Putamen (tissue), 1 donor: ENCODE measurements at regions not wholly inside any gene's neighbourhood (a gene's known extent, or its start where the extent isn't known, plus 50 kb on each side); places are given as distances from the start of the nearest gene placed in this dataset.
"Not testable (repeated sequence)": the region's sequence is repeated elsewhere in the genome, so short reads cannot be mapped to it uniquely, and the experiment has no call there.

Source experiments
- DNase-seq: peaks from one replicate; pipeline ENCODE4 v3.0.0-alpha.2; 2016; ENCODE audit warnings: low spot score

- no peak for DNase-seq
These were observed 1163.6 kb upstream of the CITED2 start for GRCh38 chr6:140537834-140538705.

DNA sequence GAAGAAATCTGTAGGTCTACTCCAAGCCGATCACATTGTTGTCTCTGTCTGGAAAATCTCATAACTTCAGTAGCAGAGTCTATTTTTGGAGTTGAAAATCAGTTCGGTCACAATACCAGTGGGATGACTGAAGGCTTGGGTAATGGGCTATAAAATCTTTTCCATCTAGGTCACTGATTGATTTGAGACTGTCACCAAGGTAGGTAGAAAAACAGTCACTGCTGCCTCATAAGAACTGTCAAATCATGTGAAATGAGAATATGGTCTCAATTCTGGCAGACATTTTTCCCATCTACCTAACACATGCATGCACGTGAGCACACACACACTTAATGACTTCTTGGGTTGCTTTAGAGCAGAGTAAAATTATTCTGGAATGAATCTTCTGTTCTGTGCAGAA lies 1162.8 kb upstream of the CITED2 start:
- DNase-seq: no peak

DNA sequence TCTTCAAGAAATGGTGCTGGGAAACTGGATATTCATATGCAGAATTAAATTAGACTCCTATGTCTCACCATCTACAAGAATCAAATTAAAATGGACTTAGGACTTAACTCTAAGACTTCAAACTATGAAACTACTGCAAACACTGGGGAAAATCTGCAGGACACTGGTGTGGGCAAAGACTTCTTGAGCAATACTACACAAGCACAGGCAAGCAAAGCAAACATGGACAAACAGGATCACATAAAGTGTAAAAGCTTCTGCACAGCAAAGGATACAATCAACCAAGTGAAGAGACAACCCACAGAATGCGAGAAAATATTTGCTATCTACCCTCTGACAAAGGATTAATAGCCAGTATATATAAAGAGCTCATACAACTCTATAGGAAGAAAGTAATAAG lies 1161.1 kb upstream of the CITED2 start:
- DNase-seq: no peak

GRCh38 chr6:140533526-140533925 lies 1159.1 kb upstream of the CITED2 start:
- no peak for DNase-seq

DNA sequence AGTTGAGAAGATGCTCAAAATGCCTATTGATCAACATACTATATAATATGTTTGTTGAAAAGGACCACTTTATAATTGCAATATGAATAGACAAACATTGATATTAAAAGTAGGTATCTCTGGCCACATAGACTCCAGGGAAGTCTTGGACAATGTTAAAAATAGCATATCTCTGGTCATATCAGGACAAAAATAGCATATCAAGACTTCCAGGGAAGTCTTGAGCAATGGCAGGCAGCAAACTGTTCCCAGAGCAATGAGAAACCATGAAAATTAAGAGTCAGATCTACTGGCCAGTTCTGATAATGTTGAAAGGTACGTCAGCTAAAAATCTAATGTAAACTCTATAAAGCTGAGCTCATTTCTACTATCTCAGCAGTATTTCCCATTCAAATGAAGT lies 1130.3 kb upstream of the CITED2 start:
- DNase-seq: no peak

DNA sequence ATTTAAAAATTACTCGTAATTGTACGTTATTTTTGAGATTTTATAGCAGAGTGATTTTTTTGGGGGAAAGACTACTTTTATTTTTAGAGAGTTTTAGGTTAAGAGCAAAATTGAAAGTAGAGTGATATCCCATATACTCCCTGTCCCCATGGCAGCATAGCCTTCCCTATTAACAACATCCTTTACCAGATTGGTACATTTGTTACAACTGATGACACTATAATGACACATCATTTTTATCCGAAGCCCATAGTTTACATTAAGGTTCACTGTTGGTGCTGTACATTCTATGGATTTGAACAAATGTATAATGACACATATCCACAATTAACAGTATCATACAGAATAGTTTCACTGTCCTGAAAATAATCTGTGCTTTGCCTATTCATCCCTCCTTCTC lies 1126.4 kb upstream of the CITED2 start:
- DNase-seq: no peak

- DNase-seq: no peak
These were observed 1125.2 kb upstream of the CITED2 start for GRCh38 chr6:140499607-140500006.

DNA sequence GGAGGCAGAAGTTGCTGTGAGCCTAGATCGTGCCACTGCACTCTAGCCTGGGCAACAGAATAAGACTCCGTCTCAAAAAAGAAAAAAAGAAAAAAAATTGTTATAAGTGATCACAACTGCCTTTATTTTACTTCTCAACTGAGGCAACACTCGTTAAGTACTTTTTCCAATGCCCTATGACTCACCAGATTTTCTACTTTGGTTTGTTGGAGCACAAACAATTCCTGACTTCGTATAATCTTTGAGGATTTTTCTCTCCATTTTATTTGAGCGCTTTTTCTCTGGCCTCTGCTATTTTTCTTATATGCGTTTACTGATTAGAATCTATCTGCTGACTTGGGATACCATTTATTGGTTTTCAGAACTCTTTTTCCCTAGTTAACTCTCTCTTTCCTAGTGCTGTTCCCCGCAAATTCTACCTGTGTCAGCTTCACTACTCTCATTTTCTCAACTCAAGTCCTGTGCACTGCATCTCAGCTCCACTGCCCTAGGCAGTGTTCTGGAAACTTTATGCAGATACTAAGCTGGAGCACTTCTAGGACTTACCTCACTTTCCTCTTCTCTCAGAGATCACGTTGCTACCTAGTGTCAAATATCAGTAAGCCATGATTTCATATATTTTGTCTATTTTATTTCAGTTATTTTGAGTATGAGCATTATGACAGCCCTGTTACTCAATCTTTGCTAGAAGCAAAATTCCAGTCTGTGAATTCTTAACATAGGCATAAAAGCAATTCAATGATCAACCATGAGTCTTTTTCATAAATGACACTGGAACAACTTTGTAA lies 1120.1 kb upstream of the CITED2 start:
- no peak for DNase-seq

- DNase-seq: not testable (repeated sequence)
These were observed 1119.0 kb upstream of the CITED2 start for GRCh38 chr6:140493470-140493869.

- DNase-seq: no peak
These were observed 1115.6 kb upstream of the CITED2 start for GRCh38 chr6:140490081-140490480.

GRCh38 chr6:140487586-140487985 lies 1113.1 kb upstream of the CITED2 start:
- DNase-seq: no peak

DNA sequence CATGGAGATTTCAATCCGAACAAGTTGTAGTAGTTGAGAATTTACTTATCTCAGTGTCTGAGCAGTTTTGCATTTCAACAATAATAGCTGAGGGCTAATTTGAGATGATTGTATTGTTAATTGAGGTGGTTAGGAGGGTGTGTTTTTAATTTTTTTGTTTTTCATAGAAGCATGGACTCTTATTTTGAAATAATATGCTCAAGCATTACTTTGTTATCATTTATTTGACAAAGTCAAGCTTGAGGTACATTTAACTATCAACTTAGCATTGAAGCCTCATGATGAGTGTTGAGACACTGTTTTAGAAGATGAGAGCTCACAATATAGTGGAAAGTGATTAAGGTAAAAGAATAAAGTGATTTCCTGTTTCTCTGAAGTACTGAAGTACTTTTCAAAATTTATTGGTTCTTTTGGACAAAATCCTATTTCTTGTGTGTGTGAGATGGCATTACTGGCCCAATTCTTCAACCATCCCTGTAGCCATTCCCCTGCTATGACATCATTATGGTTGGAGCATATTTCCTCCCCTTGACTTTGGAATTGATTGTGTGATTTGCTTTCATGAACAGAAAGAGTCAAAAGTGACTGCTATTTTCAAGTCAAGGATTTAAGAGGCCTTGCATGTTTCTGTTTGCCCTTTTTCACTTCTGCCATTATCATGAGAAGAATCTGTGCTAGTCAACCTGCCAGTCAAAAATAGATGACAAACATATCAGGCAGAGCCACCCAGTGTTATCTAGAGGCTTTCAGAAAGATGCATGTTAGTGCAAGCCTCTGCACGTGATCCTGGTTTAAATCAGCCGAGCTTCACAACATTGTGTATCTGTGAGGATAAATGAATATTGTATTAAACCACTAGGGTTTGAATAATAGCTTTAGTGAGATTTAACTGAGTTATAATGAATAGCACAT lies 1112.3 kb upstream of the CITED2 start:
- no peak for DNase-seq

DNA sequence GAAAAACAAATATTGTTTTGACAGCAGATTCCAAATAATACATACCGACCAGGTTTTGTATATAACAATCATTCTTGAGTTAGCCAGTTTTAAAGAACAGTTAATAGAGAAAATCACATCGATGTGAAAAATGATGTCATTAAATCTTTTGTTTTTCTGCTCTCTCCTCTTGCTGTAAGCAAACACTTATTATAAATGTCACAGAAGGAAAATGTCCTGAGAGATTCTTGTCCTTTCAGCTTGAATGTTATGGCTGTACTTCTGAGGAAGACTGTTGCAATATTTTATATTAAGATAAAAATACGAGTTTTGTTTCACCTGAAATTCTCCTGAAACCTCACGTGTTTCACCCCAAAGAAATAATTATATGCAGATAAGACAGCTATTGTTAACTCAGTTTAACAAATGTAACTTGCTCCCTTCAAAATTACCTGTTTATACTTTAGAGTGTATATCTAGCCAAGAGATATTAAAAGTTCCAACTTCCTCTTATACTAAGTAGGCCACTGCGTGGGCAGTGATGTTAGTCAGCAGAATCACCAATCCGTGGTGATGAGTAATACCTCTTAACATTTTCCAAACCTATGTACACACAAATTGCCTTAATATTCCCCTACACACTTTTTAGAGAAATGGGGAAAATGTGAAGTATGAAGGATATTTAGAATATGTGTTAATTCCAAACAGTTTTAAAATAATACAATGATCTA lies 1111.4 kb upstream of the CITED2 start:
- peak; percentile 47 for DNase-seq

- DNase-seq: no peak
These were observed 1106.4 kb upstream of the CITED2 start for GRCh38 chr6:140480852-140481251.

DNA sequence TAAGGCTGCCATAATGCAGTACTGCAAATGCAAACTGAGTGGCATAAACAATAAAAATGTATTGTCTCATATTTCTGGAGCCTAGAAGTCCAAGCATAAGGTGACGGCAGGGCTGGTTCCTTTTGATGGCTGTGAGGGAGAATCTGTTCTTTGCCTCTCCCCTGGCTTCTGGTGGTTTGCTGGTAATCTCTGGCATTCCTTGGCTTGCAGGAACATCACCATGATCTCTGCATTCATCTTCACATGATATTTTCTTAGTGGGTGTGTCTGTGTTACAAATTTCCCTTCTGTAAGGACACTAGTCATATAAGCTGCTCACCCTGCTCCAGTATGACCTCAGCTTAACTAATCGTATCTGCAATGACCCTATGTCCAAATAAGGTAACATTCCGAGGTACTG lies 1104.2 kb upstream of the CITED2 start:
- no peak for DNase-seq

GRCh38 chr6:140475086-140475485 lies 1100.6 kb upstream of the CITED2 start:
- peak; percentile 35 for DNase-seq

- no peak for DNase-seq
These were observed 1090.3 kb upstream of the CITED2 start for GRCh38 chr6:140464720-140465119.

- DNase-seq: no peak
These were observed 1088.9 kb upstream of the CITED2 start for GRCh38 chr6:140463312-140463710.

DNA sequence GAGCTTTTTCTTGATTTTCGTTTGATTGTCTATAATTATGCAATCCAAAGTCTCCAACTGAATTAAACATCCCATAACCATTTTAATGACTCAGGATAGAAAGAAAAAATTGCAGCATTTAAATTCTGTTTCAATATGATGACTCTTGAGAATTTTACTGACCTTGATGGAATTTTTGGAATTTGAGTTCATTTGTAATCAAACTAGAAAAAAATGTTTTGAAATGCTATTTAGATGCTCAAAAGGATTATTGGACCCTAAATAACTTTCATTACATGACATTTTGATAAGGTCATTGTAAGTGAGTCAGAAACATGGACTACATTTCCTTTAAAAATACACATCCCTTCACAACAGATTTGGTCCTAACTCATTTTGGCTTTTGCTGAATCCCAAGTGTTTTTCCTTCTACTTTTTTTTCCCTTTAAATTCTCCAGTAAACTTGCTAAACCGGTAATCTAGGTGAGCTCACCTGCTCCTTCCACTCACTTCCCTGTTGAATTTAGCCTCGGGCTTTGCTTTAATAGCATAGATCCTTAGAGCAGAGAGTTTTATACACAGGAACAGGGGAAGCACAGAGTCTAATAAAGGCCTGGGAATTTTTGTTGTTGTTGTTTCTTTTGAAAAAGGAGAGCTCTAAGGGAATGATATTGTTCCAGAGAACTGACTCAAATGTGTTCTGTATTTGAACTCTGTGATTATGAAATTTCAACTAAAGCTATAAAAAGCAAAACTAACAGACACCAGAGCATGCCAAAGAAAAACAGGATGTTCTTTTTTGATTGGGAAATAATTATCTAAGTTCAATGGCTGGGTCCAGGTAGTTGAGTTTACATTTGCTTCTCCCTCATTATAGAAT lies 1088.2 kb upstream of the CITED2 start:
- DNase-seq: no peak

GRCh38 chr6:140462076-140462452 lies 1087.6 kb upstream of the CITED2 start:
- DNase-seq: no peak

DNA sequence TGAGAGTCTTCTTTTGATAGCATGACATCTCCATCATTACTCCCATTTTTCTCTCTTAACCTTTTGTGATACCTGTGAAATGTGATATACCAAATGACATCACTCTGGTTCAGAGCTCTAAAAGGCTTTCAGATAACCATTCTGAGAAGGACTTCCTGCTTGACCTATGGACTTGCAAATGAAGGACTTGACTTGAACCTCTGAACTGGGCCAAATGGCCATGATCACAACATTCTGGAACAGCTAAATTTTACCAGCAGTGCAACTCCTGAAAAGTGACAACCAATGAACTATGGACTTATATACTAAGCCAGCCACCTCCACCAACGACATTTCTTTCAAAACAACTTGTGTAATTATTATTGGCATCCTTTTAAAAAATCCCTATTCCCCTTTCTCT lies 1085.8 kb upstream of the CITED2 start:
- DNase-seq: no peak
